Activated CD4-positive, alpha-beta T cell treated with anti-CD3 and anti-CD28 coated beads for 48 hours (primary cell): ENCODE measurements at regions not wholly inside any gene's neighbourhood (a gene's known extent, or its start where the extent isn't known, plus 50 kb on each side); places are given as distances from the start of the nearest gene placed in this dataset.

Source experiments
- DNase-seq: peaks from one replicate; pipeline ENCODE4 v3.0.0-alpha.2; 2020

DNA sequence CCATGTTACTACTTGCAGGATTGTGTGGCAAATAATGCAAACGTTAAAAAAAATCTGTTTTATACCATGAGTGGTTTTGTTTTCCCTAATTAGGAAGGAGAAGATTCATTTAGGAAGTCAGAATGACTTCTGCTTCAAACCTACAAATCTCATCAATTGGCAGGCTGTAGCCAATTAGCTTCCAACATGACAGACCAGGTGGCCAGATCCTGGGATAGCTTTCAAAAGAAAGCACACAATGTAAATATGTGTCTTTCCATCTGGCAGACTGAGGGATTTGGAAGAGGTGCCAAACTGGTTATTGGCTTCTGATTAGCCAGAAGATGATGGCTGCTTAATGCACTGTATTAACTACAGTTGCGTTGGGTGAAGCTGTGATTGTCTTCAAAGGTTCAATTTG lies 432.8 kb downstream of the ANKRD50 start:
- DNase-seq: no peak

DNA sequence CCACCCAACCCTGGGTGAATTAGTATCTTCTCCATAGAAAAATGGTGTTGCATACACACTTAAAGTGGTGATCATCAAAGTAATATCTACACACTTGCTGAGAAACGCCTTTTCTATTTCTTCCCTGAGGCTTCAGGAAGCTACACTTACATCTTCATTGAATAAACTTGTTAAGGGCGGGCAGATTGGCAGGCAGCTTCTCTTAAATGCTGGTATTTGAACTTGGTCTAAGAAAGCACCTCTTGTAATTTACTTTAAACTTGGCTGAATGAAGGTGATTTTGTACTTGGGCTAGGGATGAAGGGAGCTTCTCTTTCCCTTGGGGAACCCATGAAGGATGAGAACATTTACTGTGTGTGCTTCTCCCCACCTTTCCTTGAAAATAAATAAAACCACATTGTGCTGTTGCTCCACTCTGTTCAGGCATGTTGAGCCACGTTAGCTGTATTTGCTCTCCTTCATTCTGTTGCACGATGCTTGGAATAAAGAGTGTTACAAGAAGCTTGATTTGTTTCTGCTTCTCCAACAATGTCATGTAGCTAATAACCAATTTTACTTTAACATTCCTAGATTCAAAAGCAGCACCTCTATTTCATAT lies 430.1 kb downstream of the ANKRD50 start:
- DNase-seq: no peak

DNA sequence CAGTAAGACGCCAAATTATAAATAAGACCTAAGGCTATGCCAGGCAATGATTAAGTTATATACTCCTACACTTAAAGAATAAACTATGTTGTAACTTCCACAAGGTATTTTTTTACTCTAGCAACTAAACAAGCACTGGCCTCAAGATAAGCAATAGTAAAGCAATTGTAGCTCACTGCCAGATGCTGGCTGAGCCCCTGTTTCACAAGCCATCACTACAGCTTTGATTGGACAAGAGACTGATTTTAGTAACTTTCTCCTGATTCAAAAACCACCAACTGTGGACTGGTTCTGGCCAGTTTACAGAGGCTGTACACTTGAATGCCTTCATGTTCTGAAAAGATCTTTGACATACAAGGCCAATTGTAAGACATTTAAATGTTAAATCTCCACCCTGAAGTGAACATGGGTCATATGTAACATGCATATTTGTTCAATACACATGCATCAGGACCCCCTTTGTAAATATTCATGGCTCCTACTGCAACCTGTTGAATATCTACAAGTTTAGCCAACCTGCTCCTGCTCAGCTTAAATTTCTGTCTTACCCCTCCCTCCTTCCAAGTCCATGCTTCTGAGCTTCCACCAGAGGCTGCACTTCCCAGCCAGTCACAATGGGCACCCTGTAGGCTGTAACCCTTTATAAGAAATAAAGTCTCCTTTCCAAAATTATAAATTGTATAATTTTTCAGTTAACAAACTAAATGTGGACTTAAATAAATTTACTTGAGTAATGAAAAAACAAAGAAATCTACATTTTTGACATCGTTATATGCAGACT lies 423.6 kb downstream of the ANKRD50 start:
- no peak for DNase-seq

DNA sequence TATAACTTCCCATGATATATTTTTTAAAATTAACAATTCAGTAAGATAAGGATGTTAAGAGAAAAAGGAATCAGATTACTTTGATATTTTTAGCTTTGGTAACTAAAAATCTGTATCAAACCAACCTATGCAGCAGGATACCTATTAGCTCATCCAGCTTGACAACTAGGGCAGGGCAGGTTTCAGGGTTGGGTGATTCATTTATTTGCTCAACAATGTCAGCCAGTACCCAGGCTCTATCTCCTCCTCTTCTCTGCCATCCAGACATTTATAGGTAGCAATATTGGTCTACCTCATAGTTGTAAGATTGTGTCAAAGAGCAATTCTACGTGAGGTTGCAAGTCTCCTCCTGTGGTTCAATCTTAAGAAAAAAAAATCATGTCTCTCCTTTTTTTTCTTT lies 421.9 kb downstream of the ANKRD50 start:
- DNase-seq: no peak

DNA sequence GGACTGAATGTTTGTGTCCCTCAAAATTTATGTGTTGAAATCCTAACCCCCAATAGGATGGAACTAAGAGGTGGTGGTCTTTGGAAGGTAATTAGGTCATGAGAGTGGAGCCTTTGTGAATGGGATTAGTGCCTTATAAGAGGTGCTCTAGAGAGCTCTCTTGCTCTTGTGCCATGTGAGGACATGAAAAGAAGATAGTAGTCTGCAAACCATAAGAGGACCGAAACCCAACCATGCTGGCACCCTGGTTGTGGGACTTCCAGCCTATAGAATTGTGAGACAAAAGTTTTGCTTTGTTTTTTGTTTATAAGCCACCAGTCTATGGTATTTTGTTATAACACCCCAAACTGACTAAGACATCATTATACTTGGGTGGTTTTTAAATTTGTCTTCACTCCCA lies 417.1 kb downstream of the ANKRD50 start:
- no peak for DNase-seq

DNA sequence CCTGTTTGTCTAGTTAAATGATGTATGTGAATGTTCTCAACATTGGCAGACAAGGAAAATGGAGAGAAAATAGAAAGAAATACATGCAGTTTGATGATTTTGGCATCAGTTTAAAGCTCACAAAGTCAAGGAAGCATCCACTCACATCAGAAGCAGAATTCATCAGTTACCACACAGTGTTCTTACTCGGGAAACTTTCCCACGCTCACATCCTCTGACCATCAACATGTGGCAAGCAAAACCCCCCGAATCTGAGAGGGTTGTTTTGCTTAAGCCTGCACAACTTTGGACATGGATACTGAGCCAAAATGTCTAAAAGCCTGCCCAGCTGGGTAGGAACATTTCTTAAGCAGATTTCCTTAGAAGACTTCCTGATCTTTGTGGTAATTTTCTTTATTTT lies 407.6 kb downstream of the ANKRD50 start:
- no peak for DNase-seq

DNA sequence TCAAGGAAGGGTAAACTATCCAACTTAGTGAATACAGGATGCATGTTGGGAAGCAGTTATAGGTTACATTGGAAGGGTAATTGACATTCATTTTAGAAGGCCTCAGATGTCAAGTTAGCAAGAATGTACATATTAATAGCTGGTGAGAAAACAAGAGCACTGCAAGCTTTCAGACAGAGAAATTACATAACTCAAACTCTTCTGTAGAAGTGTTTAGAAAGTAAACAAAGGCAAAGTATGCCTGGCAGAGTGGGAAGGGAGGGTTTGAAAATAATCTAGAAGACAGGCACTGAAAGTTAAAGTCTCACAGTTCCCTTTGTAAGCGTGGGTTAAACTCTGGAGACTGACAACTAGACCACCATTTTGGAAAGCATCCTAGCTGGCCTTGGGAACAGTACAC lies 406.2 kb downstream of the ANKRD50 start:
- no peak for DNase-seq

DNA sequence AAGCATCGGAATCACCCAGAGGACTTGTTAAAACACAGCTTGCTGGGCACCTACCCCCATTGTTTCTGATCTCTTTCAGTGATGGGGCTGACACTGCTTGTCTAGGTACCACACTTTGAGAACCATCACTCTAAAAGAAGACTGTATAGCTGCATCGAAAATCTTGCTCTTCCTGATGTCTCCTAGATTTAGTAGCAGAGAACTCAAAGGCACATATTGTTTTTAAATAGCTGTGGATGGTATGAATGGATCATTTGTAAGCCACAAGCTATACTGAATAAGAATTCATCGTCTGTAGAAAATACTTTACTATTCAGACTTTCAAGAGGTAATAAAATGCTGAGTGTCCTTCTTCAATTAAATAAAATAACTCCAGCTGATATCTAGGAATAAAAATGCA lies 405.4 kb downstream of the ANKRD50 start:
- no peak for DNase-seq

DNA sequence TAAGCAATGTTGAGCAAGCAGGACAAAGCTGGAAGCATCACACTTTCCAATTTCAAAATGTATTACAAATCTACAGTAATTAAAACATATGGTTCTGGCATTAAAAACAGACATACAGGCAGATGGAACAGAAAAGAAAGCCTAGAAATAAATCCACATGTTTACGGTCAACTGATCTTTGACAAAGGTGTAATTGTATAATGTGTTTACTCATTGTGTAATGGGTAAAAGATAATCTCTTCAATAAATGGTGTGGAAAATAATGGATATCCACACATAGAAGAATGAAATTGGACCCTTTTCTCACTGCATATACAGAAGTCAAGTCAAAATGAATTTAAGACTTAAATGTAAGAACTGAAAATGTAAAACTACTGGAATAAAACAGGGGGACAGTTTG lies 394.2 kb downstream of the ANKRD50 start:
- no peak for DNase-seq

DNA sequence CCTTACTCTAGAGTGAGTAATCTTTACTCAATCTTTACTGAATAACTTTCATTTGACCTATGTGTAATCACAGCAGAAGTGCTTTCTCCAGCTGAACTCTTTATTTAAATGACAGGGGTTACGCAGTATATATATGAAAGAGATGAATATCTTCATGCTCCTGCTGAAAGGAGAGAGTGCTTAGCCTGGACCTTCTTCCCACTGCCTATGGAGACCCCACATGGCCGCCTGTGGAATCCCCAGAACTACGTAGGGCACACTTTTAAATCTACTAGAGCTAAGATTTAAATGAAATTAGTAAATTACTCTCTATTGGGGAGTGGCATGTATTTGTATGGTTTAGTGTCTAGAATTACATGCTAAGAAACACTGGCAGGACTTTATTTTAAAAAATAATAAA lies 391.2 kb downstream of the ANKRD50 start:
- no peak for DNase-seq

DNA sequence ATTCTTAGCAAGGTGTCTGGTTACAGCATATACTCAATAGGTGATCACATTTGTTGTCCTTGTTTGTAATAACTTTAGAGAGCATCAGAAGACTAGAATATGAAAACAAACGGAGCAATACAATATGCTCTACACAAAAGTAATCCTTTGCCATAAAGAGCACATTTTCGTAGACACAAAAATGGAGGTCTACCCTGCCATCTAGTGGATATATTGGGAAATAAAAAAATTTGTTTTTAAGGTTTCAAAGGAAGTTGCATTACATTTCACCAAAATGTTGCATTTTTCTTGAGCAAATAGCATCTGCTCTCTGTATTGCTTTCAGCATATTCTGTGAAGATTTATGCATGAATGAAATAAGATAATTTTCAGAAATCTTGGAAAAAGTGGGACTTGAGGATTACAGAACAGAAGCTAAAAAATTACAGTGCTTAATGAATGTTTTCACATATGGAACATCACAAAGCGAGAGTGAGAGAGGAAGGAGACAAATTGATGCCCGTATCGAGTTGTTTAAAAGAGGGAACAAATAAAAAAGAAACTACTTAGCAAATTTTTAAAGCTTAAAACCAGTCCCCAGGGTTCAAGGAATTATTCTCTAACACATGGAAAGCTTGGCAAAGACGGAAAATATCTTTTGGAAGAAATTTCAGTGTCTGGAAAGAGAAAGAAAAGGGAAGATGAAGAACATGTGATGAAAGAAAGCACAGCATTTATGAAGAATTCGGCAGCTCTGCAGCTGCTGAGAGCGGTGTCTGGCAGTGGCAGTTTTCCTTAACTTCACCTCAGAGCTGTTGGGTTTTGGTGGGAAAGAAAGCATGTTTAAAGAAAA lies 390.1 kb downstream of the ANKRD50 start:
- no peak for DNase-seq

DNA sequence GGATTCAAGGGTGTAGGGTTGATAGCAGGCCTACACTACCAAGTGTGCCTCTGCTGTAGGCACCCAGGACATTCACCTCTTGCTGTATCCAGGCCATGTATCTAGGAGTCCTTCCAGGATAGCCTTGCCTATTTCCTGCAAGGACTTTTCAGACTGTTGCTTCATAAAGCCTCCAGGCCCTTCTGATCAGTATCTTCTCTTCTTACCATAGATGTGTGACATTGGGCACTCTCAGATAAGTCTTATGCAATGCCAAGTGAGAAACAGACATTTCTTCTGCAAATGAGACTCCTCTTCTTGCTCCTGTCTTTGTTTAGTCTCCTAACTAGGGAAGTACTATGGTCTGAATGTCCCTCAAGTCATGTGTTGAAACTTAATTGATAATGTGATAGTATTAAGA lies 386.8 kb downstream of the ANKRD50 start:
- no peak for DNase-seq

DNA sequence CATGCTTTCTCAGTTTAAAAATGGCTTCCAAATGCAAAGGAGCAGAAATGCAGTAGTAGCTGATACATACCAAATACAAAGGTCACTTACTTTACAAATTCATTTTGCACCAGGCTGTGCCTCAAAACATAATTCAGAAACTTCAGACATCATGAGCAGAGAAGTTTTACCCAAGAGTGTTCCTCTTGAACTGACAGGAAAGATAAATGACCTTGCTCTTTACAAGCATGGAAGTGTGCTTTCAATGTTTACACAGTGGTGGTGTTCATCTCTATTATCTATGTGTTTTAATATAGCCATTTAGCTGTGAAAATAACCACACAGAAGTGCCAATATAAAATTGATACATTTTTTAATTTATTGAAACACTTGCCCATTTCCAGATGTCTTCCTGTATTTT lies 383.4 kb downstream of the ANKRD50 start:
- no peak for DNase-seq

DNA sequence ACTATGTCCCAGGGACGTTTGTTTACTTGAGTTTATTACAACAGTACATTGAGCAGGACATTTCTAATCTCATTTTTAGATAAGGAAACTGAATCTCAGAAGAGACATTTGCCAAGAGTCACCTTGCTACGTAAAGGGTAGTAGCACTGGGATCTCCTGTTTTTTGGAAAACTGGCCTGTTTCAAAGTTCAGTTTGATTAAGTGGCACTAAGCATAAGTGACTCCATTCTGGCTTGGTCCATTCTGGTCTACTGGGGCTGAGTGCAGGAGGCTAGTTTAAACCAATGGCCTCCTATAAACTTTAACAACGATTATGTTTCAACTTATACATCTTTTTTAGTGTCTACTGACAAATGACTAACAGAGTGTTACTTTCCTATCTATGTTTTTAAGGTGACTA lies 382.5 kb downstream of the ANKRD50 start:
- no peak for DNase-seq

DNA sequence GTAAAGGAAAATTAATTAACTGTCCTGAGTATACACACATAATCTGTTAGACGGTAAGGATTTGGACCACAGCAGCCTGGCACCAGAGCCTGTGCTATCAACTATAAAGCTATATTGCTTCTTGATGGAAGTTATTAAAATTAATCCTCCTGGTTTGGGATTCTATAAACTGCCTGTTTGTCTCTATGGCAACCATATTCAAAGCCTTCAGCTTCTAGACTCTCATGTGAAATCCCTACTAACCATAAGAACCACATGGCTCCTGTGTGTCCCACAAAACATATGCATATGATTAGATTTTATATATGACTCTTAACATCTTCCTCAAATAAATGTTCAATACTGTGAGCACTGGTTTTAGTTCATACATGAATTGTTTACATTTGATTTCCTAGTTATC lies 380.8 kb downstream of the ANKRD50 start:
- DNase-seq: no peak

DNA sequence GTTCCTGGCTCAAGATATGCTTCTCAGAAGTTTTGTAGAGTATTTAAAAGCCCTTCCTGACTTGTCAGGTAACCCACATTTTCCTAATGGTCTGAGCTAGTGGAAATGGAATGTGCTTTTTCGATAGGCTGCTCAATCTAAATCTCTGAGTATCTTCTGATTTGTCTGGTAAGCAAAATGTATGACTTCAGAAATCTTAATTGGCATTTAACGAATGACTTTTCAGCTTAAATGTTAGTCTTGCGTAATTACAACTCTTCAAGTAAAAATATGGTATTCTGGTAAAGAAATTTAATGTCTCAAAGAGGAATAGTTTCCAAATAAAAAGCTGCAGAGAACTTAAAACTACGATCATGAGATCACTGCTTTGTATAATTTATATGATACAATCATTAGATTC lies 379.1 kb downstream of the ANKRD50 start:
- no peak for DNase-seq

DNA sequence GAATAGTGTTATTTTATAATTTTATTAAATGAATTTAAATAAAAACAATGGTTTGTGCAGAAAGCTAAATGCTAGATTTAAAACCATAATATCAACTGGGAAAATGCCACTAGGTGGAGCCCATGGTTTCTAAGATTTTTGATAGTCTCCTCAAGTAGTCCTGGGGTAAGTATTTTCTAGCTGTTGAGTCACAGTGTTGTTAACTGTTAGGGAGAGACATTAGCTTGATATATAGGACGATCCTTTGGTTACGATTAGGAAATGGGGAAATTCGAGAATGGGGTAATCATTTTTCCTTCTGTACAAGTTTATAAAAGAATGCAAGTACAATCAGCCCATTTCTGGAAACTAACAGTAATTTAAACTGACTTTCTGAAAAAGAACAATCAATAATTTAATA lies 378.4 kb downstream of the ANKRD50 start:
- no peak for DNase-seq

DNA sequence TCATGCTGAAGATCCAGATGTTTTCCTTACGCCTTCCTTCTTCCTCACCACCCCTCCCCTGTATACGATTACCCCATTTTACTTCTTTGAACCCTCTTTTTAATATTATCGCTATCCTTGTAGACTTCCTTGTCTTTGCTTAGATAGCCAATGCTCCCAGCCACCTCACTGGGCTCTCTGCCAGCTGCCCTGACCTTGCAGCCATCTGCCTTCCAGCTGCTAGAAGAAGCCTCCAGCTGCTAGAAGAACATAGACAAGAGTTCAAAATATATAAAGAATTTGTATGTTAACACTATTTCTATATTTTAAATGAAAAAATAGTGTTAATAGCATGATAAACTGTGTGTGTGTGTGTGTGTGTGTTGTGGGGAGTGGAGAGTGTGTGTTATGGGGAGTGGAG lies 374.7 kb downstream of the ANKRD50 start:
- DNase-seq: no peak

DNA sequence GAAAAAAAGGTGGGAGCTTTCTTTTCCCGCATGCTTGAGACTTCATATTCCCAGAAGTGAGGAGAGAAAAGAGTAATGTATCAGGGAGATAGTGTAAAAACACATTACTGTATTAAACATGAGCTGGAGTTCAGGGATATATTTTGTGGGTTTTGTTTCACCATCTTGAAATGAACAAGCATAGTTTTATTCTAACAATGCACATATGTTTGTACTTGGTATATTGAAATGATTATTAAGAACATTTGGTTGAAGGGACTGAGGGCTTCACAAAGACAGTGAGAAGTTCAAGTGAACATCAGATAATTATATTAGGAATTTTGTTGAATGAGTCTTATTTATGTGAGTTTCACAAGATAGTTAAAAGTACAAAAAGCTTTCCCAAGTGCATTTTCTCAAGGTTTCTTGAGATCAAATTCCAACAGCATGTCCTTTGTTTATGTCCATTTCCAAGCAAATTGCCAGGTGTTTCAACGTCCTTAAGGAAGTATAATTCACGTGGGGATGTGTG lies 368.8 kb downstream of the ANKRD50 start:
- DNase-seq: no peak

DNA sequence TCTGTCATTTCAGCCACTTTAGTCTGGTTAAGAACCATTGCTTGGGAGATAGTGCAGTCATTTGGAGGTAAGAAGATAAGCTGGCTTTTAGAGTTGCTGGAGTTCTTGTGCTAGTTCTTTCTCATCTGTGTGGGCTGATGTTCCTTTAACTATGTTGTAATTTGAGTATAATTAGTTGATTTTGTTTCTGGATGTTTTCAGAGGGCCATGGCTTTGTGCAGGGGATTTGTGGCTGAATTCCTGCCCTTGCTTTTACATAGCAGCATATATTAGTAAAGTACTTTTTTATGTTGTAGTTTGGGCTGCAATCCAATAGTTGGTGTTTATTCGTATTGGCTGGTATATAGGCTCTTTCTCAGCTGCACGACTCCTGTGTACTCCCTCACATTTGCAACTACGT lies 339.6 kb downstream of the ANKRD50 start:
- no peak for DNase-seq

DNA sequence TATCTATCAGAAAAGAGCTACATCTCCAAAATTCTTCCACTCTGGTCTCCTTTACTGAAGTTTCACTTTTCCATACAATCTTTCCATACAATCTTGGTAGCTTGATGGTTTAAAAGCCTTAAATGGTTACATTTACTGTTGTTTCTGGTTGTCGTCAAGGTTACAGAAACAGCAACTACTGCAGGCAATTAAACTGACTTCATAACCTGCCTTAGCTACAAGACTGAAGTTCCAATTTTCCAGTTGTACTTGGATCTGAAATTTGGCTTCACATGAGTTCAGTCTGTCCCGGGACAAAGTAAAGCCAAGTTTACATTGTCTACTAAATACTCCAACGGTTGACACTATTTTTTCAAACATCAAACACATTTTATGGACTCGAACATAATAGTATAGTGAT lies 326.4 kb downstream of the ANKRD50 start:
- no peak for DNase-seq

DNA sequence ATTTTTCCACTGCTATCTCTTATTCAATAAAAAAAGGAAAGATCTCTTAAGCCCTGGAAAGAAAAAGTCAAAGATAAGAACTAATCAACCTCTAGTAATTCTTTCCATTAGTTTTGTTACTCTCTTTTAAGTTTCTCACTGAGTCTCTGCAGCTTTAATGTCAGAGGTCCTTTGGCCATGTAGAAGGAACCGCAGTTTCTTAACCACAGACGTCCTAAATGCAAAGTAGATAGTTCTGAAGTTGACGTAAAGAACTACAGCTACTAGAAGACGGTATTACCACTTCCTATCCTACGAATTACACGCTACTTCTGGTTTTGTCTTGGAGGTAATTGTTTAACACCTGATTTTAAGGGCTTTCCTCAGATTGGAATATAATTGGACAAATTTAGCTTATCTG lies 325.9 kb downstream of the ANKRD50 start:
- no peak for DNase-seq

DNA sequence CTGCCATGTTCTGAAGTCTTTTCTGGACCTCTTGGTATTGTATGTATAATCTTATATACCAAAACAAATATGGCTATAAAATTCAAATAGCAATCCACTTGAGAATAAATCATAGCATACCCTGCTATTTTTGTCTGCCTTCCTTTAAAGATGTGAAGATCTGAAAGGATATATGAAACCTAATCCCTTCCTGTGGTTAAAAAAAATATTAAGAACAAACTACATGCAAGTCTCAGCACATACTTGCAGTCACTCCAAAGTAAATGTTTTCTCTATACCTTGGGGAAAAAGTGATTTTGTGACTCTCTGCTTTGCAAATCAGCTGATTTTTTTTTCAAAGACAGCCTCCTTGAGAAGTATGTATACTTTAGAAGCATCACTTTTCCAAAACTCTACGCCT lies 322.9 kb downstream of the ANKRD50 start:
- DNase-seq: no peak

DNA sequence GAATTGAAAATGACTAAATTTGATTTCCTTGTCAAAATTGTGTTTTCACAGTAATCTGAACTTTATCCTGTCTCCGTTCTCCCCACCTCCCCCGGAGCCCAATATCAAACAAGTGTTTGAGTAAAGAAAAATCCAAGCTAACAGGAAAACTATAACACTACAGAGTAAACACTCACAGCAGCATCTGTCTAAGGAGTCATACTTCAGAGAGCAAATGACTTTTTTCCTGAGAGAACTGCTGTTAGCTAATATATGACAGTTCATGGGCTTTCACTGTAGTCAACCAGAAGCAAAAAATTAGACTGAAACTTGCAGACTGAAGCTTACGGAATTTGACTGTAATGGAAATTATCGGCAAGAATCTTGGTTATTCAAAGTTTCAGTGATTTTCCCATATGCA lies 321.7 kb downstream of the ANKRD50 start:
- DNase-seq: no peak
